ENCODE measurements at regions not wholly inside any gene's neighbourhood (a gene's known extent, or its start where the extent isn't known, plus 50 kb on each side); places are given as distances from the start of the nearest gene placed in this dataset.
A peak's percentile ranks its signal among the peaks of the same experiment; 100 is the strongest.

GRCh38 chr13:30359991-30360390, 52.6 kb upstream of the KATNAL1 start:
- DNase-seq (ENCODE audit: low read depth), result no peak

- DNase-seq (ENCODE audit: low read depth), result no peak
Measured at GRCh38 chr13:30360586-30360985, 53.2 kb upstream of the KATNAL1 start.

GRCh38 chr13:30362005-30362788, 54.8 kb upstream of the KATNAL1 start:
- no peak for DNase-seq (ENCODE audit: low read depth)

GRCh38 chr13:30362869-30363268, 55.5 kb upstream of the KATNAL1 start:
- DNase-seq (ENCODE audit: low read depth), result no peak

GRCh38 chr13:30363725-30364124, 56.4 kb upstream of the KATNAL1 start:
- no peak for DNase-seq (ENCODE audit: low read depth)

GRCh38 chr13:30364133-30364532, 56.8 kb upstream of the KATNAL1 start:
- DNase-seq (ENCODE audit: low read depth), result peak; percentile 39

- peak; percentile 45 for DNase-seq (ENCODE audit: low read depth)
Measured at GRCh38 chr13:30364876-30365275, 57.4 kb upstream of the UBE2L5 start.

GRCh38 chr13:30366088-30366487, 56.2 kb upstream of the UBE2L5 start:
- DNase-seq (ENCODE audit: low read depth), result no peak

GRCh38 chr13:30367296-30367695, 55.0 kb upstream of the UBE2L5 start:
- no peak for DNase-seq (ENCODE audit: low read depth)

- DNase-seq (ENCODE audit: low read depth), result no peak
Measured at GRCh38 chr13:30370146-30370545, 52.1 kb upstream of the UBE2L5 start.

GRCh38 chr13:30370916-30371521, 51.3 kb upstream of the UBE2L5 start:
- no peak for DNase-seq (ENCODE audit: low read depth)

GRCh38 chr13:30371649-30372265, 50.5 kb upstream of the UBE2L5 start:
- DNase-seq (ENCODE audit: low read depth), result peak; percentile 26

All from RPMI7951 (cell line).